ENCODE measurements at regions not wholly inside any gene's neighbourhood (a gene's known extent, or its start where the extent isn't known, plus 50 kb on each side); places are given as distances from the start of the nearest gene placed in this dataset.

GRCh38 chr16:73248316-73248715 lies 200.4 kb upstream of the ZFHX3 start:
- TF ChIP-seq CTCF (IDR thresholded peaks at IDR 0.05; ENCODE audit: control extremely low read depth, extremely low read depth, low read depth, missing control alignments) = no peak
- CTCF ChIA-PET = no interaction called here
- POLR2A ChIA-PET = no interaction called here
- DNase-seq (ENCODE audit: extremely low spot score) = no peak

GRCh38 chr16:73240920-73241319 lies 193.0 kb upstream of the ZFHX3 start:
- TF ChIP-seq CTCF (IDR thresholded peaks at IDR 0.05; ENCODE audit: control extremely low read depth, extremely low read depth, low read depth, missing control alignments) = no peak
- ChIA-PET CTCF (no interaction called here), POLR2A (no interaction called here)
- DNase-seq (ENCODE audit: extremely low spot score) = no peak

GRCh38 chr16:73237601-73238000 lies 189.7 kb upstream of the ZFHX3 start:
- POLR2A ChIA-PET = no interaction called here
- CTCF ChIA-PET = no interaction called here
- TF ChIP-seq CTCF (IDR thresholded peaks at IDR 0.05; ENCODE audit: control extremely low read depth, extremely low read depth, low read depth, missing control alignments) = no peak
- DNase-seq (ENCODE audit: extremely low spot score) = no peak

- CTCF ChIA-PET = no interaction called here
- POLR2A ChIA-PET = no interaction called here
- no peak for TF ChIP-seq CTCF (IDR thresholded peaks at IDR 0.05; ENCODE audit: control extremely low read depth, extremely low read depth, low read depth, missing control alignments)
- DNase-seq (ENCODE audit: extremely low spot score) = no peak
These were observed 186.6 kb upstream of the ZFHX3 start for GRCh38 chr16:73234496-73234895.

GRCh38 chr16:73233846-73234424 lies 186.0 kb upstream of the ZFHX3 start:
- CTCF ChIA-PET = no interaction called here
- TF ChIP-seq CTCF (IDR thresholded peaks at IDR 0.05; ENCODE audit: control extremely low read depth, extremely low read depth, low read depth, missing control alignments) = no peak
- no peak for DNase-seq (ENCODE audit: extremely low spot score)
- POLR2A ChIA-PET = no interaction called here

GRCh38 chr16:73233329-73233765 lies 185.4 kb upstream of the ZFHX3 start:
- no peak for TF ChIP-seq CTCF (IDR thresholded peaks at IDR 0.05; ENCODE audit: control extremely low read depth, extremely low read depth, low read depth, missing control alignments)
- ChIA-PET CTCF (no interaction called here), POLR2A (no interaction called here)
- DNase-seq (ENCODE audit: extremely low spot score) = no peak

All from GM10248 (cell line).